ENCODE measurements at regions not wholly inside any gene's neighbourhood (a gene's known extent, or its start where the extent isn't known, plus 50 kb on each side); places are given as distances from the start of the nearest gene placed in this dataset.
A peak's percentile ranks its signal among the peaks of the same experiment; 100 is the strongest.

DNA sequence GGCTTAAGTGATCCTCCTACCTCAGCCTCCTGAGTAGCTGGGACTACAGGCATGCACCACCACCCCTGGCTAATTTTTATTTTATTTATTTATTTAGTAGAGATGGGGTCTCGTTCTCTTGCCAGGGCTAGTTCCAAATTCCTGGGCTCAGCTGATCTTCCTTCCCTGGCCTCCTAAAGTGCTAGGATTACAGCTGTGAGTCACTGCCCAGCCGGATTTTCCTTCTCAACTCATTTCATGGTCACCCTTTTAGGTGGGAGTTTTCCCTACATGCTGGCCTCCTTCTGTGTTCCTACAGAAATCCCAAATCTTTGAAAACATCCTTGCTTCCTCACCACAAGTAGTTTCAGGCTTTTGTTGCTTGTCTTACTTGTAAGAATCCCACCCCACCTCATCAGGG, 102.1 kb upstream of the SIAH1 start:
- no peak for DNase-seq (ENCODE audit: low spot score)
- FAIRE-seq = no peak

DNA sequence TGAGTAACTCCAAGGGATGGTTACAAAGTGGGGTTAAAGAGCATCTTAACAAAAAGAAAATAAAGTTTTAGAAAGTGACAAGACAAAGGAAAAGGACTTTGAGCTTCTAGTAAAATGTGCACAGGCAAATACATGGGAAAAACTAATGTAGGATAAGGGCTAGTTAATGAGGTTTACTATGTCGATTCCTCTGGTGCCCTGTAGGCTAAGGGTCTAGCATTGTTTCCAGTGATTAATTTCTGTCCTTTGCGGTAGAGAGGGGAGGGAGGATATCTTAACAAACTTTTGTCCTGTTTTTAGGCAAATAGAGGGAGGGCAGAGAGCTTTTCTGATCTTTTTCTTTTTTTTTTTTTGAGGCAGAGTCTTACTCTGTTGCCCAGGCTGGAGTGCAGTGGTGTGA, 96.6 kb upstream of the SIAH1 start:
- FAIRE-seq = no peak
- no peak for DNase-seq (ENCODE audit: low spot score)

DNA sequence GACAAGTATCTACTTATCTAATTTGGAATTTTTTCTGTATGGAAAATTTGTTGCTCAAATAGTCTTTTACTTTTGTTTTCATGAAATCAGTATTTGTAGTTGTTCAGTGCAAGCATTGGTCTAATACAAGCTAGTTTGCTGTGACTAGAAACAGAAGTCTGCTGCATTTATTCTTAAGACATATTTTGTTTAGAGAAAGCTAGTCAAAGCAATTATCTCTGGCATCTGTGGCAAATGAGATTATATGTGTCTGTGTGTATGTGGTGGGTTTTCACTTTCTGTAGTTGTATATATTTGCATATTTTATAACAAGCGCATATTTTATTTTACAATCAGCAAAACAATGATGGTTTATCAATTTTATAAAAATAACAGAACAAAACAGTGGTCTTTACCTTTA, 96.0 kb upstream of the SIAH1 start:
- FAIRE-seq (no peak), DNase-seq (ENCODE audit: low spot score) (no peak)

DNA sequence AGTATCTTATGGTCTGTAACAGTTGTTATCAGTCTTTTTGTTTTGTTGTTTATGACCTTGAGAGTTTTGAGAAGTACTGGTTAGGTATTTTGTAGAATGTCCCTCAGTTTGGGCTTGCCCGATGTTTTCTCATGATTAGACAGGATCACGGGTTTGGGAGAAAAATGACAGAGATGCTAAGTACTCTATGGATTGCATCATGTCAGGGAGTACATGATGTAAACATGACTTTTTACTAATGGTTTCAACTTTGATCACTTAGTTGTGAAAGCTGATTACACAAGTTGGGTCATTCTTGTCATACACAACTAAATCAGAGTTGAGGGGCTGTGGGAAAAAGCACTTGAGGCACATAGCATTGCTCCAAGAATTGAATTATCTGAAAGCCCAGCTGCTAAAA, 94.7 kb upstream of the SIAH1 start:
- FAIRE-seq = no peak
- DNase-seq (ENCODE audit: low spot score) = no peak

DNA sequence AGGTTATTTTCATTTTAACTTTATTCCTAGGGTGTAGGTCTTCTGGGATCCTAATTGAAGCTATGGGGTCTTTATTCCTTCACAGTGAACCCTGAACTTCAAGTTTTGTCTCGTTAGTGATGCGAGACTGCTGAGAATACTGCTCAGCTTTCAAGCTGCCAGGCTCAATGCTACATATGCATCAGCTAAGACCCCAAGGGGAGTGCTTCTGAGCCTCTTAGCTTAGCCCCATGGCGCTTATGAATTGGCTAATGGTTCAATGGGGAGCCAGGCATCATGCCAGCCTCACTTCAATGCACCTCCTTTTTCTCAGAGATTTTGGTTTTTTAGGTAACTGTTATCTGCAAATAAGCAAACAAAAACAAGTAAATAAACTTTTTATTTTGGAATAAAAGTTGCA, 94.1 kb upstream of the SIAH1 start:
- DNase-seq (ENCODE audit: low spot score) (no peak), FAIRE-seq (no peak)

DNA sequence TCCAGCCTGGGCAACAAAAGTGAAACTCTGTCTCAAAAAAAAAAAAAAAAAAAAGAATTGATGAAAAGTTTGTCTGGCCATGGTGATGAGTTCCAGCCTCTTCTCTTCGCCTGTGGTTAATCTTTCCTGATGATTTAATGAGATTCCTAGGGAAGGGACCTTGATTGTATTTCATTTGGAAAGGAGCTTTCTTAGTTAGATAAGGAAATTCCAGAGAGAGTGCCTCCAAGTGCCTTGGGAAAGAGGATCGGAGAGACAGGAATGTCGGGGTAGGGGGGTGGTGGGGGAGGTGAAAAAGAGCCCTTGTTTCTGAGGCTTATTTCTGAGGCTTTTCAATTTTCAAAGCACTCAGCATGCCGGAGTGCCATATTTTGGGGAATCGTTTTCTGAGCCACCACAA, 93.2 kb upstream of the SIAH1 start:
- no peak for DNase-seq (ENCODE audit: low spot score)
- no peak for FAIRE-seq

DNA sequence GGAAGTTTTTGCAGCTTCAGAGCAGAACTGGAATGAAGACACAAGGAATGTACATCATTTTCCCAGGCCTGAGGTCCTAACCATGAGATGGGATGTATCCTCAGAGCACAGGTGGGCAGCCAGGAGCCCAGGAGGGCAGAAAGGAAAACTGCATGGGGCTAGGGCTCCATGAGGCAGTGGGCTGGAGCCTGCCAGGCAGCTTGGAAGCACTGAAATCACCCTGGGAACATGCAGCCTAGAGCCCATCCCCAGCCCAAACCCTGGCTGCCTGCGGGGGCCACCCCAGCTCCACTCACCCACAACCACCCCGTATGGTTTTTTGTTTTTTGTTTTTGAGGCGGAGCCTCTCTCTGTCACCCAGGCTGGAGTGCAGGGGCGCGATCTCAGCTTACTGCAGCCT, 86.2 kb upstream of the SIAH1 start:
- no peak for FAIRE-seq
- no peak for DNase-seq (ENCODE audit: low spot score)

DNA sequence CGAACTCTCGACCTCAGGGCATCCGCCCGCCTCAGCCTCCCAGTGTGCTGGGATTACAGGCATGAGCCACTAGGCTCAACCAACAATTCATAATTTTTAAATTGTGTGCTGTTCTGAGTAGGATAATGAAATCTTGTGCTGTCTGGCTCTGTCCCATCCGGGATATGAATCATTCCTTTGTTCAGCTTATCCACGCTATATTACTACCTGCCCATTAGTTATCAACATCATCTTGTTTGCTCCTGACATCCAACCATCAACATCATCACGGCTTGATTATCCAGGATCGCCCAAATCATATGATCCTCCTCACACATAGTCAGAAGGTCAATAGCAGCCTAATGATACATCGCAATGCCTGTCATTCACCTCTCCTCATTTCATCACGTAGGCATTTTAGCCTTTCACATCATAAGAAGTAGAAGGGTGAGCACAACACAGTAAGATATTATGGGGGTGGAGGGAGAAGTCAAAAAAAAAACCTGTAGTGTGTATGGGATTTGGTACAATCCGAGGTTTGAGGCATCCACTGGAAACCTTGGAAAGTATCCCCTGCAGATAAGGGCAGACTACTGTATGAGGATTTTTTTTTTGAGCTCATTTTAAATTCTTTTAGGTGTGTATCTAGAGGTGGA, 77.0 kb upstream of the SIAH1 start:
- FAIRE-seq (peak; percentile 62), DNase-seq (ENCODE audit: low spot score) (peak; percentile 38)

DNA sequence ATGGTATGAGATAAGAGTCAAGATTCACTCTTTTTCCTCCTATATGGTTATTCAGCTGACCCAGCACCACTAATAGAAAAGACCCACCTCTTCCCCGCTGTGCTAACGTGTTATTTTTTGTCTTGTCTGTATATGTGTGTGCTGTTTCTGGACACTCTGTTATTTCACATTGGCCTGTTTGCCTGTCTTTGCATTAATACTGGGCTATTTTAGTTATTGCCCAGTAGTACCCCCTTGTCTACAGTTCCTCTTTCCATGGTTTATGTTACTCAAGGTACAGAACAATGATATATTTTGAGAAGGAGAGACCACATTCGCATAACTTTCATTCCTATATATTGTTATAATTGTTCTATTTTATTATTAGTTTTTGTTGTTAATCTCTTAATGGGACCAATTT, 74.0 kb upstream of the SIAH1 start:
- no peak for DNase-seq (ENCODE audit: low spot score)
- no peak for FAIRE-seq

DNA sequence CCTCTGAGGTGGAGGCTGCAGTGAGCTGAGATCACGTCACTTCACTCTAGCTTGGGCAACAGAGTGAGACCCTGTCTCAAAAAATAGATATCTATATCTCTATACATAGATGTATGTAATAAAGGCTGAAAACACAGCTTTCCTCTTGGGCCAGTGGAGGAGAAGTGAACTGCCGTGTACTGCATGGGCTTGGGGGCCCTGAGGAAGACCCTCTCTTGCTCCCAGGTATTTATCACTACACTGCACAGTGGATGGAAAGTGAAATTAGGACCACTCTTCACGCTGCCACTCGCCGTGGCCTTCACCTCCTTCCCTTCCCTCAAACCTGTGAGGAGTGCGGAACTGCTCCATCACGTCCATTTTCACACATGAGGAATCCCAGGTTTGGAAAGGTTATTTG, 68.8 kb upstream of the SIAH1 start:
- no peak for DNase-seq (ENCODE audit: low spot score)
- FAIRE-seq = no peak

DNA sequence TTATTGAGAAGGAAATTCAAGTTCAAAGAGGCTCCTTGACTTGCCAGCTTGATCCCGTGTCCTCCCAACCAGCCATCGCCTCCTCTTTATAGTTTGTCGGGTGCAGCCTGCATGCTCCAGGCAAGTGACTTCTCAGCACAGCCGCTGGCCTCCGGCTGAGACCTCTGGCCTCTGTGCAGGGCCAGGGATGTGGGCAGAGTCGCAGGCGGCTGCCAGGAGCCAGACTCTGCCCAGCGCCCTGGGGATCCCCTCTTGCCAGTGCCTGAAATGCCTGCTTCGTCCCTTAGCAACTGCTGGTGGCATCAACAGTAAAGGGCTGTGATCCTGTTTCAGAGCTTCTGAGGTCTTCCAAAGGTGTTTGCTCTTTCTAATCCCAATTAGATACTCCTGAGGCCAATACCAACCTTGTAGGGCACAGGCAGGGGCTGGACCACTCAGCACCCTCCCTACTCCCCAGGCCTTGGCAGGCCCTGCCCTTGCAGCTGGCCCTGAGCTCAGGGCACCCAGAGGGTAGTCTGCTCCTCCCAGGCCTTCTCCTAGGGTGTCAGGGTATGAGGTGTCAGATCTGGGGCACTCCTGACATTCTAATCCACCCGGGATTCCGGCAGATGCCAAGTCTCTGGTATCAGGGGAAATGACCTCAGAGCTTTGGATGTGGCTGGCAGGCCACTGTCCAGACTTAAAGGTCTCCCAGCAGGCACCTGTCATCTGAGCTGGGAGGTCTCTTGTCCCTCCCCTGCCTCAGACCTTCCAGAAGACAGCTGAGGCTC, 68.0 kb upstream of the SIAH1 start:
- DNase-seq (ENCODE audit: low spot score) (no peak), FAIRE-seq (no peak)

DNA sequence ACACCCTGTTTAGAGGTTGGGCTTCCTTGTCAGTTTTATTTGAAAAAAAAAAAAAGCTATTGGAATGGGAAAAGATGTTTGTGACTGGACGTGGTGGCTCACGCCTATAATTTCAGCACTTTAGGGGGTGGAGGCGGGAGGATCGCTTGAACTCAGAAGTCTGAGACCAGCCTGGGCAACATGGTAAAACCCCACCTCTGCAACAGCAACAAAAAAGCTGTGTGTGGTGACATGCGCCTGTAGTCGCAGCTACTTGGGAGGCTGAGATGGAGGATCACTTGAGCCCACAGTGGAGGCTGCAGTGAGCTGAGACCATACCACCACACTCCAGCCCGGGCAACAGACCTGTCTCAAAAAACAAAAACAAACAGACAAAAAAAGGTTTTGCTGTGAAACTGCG, 66.1 kb upstream of the SIAH1 start:
- DNase-seq (ENCODE audit: low spot score) (no peak), FAIRE-seq (no peak)

DNA sequence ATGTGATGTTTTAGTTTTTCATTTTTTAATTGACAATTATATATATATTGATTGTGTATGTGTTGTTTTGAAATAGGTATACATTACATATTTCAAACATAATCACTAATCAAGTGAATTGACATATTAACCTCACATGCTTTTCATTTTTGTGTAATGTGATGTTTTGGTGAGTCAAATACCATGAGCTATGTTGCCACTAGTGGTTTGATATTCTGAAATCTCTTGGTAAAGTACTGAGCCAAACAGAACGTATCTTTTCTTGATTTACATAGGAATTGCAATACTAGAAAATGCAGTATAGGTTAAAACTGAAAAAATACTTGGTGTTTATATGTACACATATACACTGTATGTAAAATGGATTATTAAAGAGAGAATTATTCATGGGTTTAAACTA, 65.2 kb upstream of the SIAH1 start:
- DNase-seq (ENCODE audit: low spot score) (no peak), FAIRE-seq (no peak)

DNA sequence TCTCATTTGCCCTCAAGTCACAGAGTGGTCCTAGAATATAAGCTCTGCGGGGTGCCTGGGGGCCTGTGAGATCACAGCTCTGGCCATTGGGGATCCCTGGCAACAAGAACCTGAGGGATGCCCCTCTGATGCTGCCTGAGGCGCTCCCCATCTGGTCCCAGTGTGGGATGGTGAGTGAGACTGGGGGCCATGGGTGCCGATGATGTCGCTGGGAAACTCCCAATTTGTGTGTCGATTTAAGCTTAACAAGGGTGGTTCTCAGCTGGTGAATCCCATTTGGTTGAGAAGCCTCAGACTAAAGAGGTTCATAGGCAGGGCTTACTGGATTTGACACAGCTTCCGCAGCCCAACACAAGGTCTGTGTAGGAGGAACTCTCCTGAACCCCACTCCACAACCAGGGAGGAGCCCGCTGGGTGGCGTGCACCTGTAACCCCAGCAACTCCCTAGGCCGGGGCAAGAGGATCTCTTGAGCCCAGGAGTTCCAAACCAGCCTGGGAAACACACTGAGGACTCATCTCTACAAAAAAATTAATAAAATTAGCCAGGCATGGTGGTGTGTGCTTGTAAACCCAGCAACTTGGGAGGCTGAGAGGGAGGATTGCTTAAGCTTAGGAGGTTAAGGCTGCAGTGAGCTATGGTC, 63.7 kb upstream of the SIAH1 start:
- FAIRE-seq = no peak
- DNase-seq (ENCODE audit: low spot score) = no peak

DNA sequence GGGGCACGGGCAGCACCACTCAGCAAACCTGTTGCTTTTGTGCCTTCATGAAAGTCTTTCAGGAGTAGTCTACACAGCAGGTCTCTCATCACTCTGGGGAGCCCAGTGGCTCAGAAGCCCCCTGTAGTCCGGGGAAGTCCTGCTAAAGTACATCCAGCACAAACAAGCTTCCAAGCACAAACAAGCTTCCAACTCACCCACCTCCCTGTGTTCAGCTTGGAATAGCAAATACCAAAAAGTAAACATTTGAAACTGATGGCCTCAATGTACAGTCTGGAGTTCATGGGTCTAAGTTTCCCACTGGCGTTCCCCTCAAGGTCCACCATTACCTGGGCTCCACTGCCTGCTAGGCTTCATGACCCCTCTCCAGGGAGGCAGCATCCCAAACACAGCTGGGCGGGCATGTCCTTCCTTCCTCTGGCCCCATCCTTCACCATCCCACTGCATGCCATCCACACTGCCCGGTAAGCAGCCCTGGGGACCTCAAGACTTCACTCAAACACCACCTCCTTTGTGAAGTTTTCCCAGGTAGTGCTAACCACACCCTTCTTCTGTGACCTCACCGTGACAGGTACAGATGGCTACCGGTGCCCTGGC, 62.8 kb upstream of the SIAH1 start:
- FAIRE-seq = no peak
- DNase-seq (ENCODE audit: low spot score) = no peak

DNA sequence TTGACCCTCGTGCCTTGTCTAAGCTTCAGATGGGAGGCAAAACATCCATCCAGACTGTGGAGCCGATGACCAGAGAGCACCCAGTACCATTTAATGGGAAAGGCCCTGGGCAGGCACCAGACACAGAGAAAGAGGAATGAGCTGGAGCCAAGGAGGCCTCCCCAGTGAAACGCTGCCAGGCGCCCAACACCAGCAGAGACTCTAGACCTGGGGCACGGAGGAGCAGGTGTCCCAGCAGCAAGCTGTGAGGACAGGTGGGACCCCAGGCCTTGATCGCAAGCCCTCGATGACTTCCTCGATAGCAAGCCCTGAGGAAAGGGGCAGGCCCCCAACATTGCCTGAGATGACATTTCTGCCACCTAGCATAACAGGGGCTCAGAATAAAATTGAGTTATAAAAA, 62.2 kb upstream of the SIAH1 start:
- FAIRE-seq = no peak
- DNase-seq (ENCODE audit: low spot score) = no peak

DNA sequence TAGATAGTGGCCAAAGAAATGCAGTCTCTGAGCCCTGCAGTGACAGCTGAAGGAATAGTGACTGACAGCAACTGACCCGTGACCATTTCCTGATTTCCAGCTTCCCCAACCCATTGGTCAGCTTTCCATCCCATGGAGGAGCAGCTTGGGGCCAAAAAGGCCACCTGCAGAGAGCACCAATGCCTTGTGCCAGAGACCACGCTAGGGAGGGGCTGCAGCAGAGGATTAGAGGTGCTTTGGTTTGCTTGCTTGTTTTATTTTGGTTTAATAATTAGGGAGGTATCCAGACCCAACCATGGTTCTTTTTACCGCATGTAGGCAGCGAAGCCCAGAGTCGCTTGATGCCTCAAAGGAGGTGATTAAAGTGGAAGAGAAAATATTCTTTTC, 61.3 kb upstream of the SIAH1 start:
- FAIRE-seq (no peak), DNase-seq (ENCODE audit: low spot score) (no peak)

DNA sequence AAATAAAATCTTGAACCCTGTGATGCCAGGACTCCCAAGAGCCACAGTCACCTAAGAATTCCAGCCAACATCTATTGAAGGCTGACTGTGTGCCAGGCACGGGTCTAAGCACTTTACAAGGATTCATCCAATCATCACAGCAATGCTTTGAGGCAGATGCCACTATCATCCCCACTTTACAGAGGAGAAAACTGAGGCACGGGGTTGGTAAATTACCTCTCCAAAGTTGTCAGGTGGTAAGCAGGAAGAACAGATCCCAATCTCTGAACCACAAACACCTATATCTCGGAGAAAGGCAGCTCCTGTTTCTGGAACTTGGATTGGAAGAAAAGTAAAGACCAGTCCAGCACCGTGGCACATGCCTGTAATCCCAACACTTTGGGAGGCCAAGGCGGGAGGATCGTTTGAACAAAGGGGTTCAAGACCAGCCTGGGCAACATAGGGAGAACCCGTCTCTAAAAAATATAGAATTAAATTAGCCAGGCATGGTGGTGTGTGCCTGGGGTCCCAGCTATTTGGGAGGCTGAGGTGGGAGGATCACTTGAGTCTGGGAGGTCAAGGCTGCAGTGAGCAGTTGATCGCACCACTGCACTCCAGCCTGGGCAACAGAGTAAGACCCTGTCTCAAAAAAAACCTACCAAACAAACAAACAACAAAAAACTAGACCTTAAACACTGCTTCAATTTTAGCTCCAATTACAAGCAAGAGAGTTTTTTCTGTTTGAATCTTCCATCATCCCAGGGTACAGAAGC, 60.7 kb upstream of the SIAH1 start:
- no peak for DNase-seq (ENCODE audit: low spot score)
- no peak for FAIRE-seq

DNA sequence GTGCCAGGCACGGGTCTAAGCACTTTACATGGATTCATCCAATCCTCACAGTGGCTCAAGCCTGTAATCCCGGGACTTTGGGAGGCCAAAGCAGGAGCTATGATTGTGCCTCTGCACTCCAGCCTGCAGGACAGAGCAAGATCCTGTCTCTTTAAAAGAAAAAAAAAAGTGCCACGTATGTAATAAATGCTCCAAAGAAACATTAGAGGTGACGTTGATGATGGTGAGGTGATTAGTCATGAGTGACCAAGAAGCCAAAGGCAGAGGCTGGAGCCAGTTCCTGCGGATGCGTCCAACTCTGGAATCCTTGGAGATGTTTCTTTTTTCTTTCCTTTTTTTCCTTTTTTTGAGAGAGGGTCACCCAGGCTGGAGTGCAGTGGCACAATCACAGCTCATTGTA, 59.4 kb upstream of the SIAH1 start:
- FAIRE-seq = no peak
- DNase-seq (ENCODE audit: low spot score) = peak; percentile 84

DNA sequence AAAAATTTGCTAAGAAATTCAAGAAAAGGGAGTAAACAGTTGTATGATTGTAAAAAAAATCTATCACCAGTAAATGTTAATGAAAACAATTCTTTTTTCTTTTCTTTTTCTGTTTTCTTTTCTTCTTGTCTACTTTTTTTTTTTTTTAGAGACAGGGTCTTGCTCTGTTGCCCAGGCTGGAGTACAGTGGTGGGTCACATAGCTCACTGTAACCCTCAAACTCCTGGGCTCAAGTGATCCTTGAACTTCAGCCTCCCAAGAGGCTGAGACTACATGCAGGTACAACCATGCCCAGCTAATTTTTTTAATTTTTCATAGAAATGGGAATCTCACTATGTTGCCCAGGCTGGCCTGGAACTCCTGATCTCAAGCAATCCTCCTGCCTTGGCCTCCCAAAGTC, 57.2 kb upstream of the SIAH1 start:
- DNase-seq (ENCODE audit: low spot score) (no peak), FAIRE-seq (no peak)

DNA sequence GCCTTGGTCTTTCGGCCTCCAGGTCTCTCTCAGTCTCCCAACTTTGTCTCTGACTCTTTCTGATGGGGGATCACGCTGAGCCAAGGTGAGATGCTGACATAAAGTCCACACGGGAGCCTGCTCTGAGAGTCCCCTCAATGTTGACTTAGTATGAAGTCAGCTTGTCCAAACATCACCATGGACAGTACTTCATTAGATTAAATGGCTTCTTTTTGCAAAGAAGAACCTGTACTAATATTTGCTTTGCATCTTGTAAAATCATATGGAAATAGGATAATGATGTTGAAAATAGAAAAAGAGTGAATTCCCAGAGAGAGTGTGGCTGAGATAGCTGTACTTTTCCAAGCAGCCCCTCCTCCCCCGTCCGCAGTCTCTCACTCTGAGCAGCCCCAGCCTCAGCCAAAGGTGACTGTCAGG, 56.7 kb upstream of the SIAH1 start:
- DNase-seq (ENCODE audit: low spot score) = no peak
- FAIRE-seq = no peak

DNA sequence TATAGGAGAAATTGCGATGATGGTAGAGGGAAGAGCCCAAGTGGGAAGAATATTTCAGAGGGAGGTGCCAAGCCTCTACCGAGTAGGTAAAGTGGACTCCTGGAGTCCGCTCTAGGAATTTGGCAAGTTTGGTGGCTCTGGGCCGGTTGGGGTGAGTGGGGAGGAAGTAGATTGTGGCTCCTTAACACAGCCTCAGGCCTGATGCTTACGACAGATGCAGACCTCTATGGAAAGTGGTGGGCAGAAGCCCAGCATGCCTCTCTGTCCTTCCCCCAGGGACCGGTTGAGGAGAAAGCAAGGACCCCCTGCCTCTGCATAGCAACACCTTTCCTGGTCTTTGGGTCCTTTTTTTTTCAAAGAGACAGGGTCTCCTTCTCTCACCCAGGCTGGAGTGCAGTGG, 55.9 kb upstream of the SIAH1 start:
- DNase-seq (ENCODE audit: low spot score) (no peak), FAIRE-seq (no peak)
